PC-9 (cell line): ENCODE measurements at regions not wholly inside any gene's neighbourhood (a gene's known extent, or its start where the extent isn't known, plus 50 kb on each side); places are given as distances from the start of the nearest gene placed in this dataset.

Experiments
- BruUV-seq: library from RNA; stranded (reverse); fragments of 400-500 nt; replicated peaks from 2 replicates; lab custom pipeline; 2021; lab: Mats Ljungman, UMichigan
- CTCF ChIA-PET: fragments of 300-600 bp; sonication (Branson Sonifier 250); formaldehyde crosslinking; loops from one replicate; lab custom pipeline; 2022; ENCODE audit warnings: antibody characterized with exemption; lab: Charles Lee
- POLR2A ChIA-PET: fragments of 300-600 bp; sonication (Branson Sonifier 250); formaldehyde crosslinking; loops from one replicate; lab custom pipeline; 2022; ENCODE audit warnings: antibody characterized with exemption; ENCODE audit not compliant: unreplicated experiment; lab: Charles Lee
- DNase-seq, 2 experiments: peaks; one replicate each; pipeline versions ENCODE4 v3.0.0 to v3.0.0-alpha.2; 2015 to 2022; ENCODE audit warnings: mixed read lengths in 1 of 2
- H2AFZ ChIP-seq: fragments of 200-600 bp; sonication (generic); 2 replicates; pipeline ENCODE4 v1.8.1; 2017; ENCODE audit warnings: antibody characterized with exemption
- H3F3A ChIP-seq: fragments of 200-600 bp; sonication (generic); 2 replicates; pipeline ENCODE4 v1.8.1; 2017; ENCODE audit warnings: antibody characterized with exemption, mild to moderate bottlenecking, low read depth; ENCODE audit not compliant: insufficient read depth
- H3K27ac ChIP-seq: fragments of 200-600 bp; sonication (generic); 2 replicates; pipeline ENCODE4 v1.6.1; 2016; ENCODE audit warnings: mixed run types
- H3K27me3 ChIP-seq: fragments of 200-600 bp; sonication (generic); 2 replicates; pipeline ENCODE4 v1.6.1; 2016; ENCODE audit warnings: low read depth, mixed run types; ENCODE audit not compliant: insufficient read depth
- H3K36me3 ChIP-seq: fragments of 200-600 bp; sonication (generic); 2 replicates; pipeline ENCODE4 v1.6.1; 2016; ENCODE audit warnings: low read depth, mixed run types
- H3K4me1 ChIP-seq: fragments of 200-600 bp; sonication (generic); replicated peaks from 2 replicates; pipeline ENCODE4 v1.6.1; 2016; ENCODE audit warnings: mixed run types; ENCODE audit not compliant: insufficient read depth
- H3K4me2 ChIP-seq: fragments of 200-600 bp; sonication (generic); 2 replicates; pipeline ENCODE4 v1.6.1; 2017; ENCODE audit warnings: mixed run types
- H3K4me3 ChIP-seq: fragments of 200-600 bp; sonication (generic); 2 replicates; pipeline ENCODE4 v1.6.1; 2016; ENCODE audit warnings: mixed run types
- H3K79me2 ChIP-seq: fragments of 200-600 bp; sonication (generic); 2 replicates; pipeline ENCODE4 v1.6.1; 2017; ENCODE audit warnings: low read depth, mixed run types
- H3K9me2 ChIP-seq: fragments of 200-600 bp; sonication (generic); 2 replicates; pipeline ENCODE4 v1.8.1; 2017; ENCODE audit warnings: mild to moderate bottlenecking; ENCODE audit not compliant: insufficient read depth
- H3K9me3 ChIP-seq: fragments of 200-600 bp; sonication (generic); 2 replicates; pipeline ENCODE4 v1.8.1; 2016; ENCODE audit warnings: low read depth; ENCODE audit not compliant: insufficient read depth
- H4K20me1 ChIP-seq: fragments of 200-600 bp; sonication (generic); 2 replicates; pipeline ENCODE4 v1.8.1; 2017; ENCODE audit not compliant: insufficient read depth
- EZH2 ChIP-seq: fragments of 200-600 bp; sonication (generic); IDR thresholded peaks from 2 replicates; pipeline ENCODE4 v1.8.0; 2017; ENCODE audit warnings: antibody characterized with exemption, low read depth
- intact Hi-C: fragments of 100-400 bp; cut with micrococcal nuclease; formaldehyde crosslinking; loops from one replicate; pipeline ENCODE4 v1.10.0; 2022; ENCODE audit not compliant: unreplicated experiment
- TF ChIP-seq, protein P1 (sequence below): fragments of 200-600 bp; sonication (generic); conservative IDR thresholded peaks from 2 replicates; pipeline ENCODE4 v1.6.1; 2017; ENCODE audit warnings: mixed run types, antibody characterized with exemption, mild to moderate bottlenecking, moderate library complexity

DNA sequence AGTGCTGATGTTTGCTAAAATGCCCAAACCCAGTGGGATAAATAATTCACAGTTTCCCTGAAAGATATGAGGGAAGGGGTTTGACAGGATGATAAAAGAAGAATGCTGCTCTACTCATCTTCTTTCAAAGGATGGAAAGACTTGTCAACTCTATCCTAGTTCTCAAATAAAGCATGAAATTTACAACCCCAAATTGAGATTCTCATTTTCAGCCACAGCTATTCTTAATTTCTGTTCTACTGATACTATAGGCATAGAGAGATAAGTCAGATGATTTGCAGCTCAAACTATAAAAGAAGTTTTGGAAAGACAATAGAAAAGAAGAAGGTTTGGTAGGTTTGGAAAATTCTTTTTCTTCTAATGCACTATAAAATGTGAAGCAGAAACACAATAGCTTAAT is 542.6 kb downstream of the CSNK1G3 start:
- H3K27ac ChIP-seq: no peak overlapping the region
- no peaks in the 10 kb centered on the region for H3K9me2 ChIP-seq
- H4K20me1 ChIP-seq: no peaks in the 10 kb centered on the region
- intact Hi-C loops: no loop called here
- H3K27me3 ChIP-seq: no peaks in the 10 kb centered on the region
- H3K4me3 ChIP-seq: no peak overlapping the region
- ChIA-PET CTCF (no interaction called here), POLR2A (no interaction called here)
- BruUV-seq: no TSS peak
- H3K4me2 ChIP-seq: no peak overlapping the region
- H3K79me2 ChIP-seq: no peaks in the 10 kb centered on the region
- TF ChIP-seq EZH2: no peak
- TF ChIP-seq, protein P1, sequence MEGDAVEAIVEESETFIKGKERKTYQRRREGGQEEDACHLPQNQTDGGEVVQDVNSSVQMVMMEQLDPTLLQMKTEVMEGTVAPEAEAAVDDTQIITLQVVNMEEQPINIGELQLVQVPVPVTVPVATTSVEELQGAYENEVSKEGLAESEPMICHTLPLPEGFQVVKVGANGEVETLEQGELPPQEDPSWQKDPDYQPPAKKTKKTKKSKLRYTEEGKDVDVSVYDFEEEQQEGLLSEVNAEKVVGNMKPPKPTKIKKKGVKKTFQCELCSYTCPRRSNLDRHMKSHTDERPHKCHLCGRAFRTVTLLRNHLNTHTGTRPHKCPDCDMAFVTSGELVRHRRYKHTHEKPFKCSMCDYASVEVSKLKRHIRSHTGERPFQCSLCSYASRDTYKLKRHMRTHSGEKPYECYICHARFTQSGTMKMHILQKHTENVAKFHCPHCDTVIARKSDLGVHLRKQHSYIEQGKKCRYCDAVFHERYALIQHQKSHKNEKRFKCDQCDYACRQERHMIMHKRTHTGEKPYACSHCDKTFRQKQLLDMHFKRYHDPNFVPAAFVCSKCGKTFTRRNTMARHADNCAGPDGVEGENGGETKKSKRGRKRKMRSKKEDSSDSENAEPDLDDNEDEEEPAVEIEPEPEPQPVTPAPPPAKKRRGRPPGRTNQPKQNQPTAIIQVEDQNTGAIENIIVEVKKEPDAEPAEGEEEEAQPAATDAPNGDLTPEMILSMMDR: no peak
- H3K9me3 ChIP-seq: no peaks in the 10 kb centered on the region
- H3K4me1 ChIP-seq: peaks cover 12% of the 10 kb centered on the region
- no peak overlapping the region for H2AFZ ChIP-seq
- DNase-seq: no peak
- H3K36me3 ChIP-seq: no peaks in the 10 kb centered on the region
- no peaks in the 10 kb centered on the region for H3F3A ChIP-seq

DNA sequence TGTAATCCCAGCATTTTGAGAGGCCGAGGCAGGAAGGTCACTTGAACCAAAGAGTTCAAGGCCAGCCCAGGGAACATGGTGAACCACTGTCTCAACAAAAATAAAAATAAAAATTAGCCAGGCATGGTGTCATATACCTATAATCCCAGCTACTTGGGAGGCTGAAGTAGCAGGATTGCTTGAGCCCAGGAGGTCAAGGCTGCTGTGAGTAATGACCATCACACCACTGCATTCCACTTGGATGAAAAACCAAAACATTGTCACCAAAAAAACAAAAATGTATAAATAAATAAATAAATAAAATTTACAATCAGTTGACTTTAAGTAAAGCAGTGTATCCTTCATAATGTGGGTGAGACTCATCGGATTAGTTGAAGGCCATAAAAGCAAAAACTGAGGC is 541.4 kb downstream of the CSNK1G3 start:
- Histone ChIP-seq H3K9me2 (no peaks in the 10 kb centered on the region), H4K20me1 (no peaks in the 10 kb centered on the region), H3K4me2 (no peak overlapping the region), H2AFZ (no peak overlapping the region), H3K4me1 (peaks cover 12% of the 10 kb centered on the region), H3K79me2 (no peaks in the 10 kb centered on the region), H3K27me3 (no peaks in the 10 kb centered on the region), H3K4me3 (no peak overlapping the region), H3K36me3 (no peaks in the 10 kb centered on the region), H3K9me3 (no peaks in the 10 kb centered on the region), H3K27ac (no peak overlapping the region), H3F3A (no peaks in the 10 kb centered on the region)
- ChIA-PET POLR2A (no interaction called here), CTCF (no interaction called here)
- DNase-seq: no peak
- intact Hi-C loops: no loop called here
- TF ChIP-seq EZH2: no peak
- TF ChIP-seq, protein P1: no peak
- no TSS peak for BruUV-seq

DNA sequence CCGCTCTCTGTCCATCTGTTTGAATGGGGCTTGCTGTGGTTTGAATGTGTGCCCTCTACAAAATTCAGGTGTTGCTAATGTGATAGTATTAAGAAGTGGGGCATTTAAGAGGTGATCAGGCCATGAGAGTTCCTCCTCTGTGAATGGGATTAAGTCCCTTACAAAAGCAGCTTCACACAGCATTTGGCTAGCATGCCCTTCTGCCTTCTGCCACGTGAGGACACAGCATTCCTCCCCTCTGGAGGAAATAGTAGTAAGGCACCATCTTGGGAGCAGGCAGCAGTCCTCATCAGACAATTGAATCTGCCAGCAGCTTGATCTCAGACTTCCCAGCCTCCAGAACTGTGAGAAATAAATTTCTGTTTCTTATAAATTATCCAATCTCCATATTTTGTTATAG is 540.2 kb downstream of the CSNK1G3 start:
- Histone ChIP-seq H3K9me2 (no peaks in the 10 kb centered on the region), H3K27me3 (no peaks in the 10 kb centered on the region), H4K20me1 (no peaks in the 10 kb centered on the region), H3K79me2 (no peaks in the 10 kb centered on the region), H3F3A (no peaks in the 10 kb centered on the region), H3K4me2 (no peak overlapping the region), H3K4me1 (peaks cover 6% of the 10 kb centered on the region), H2AFZ (no peak overlapping the region), H3K9me3 (no peaks in the 10 kb centered on the region), H3K36me3 (no peaks in the 10 kb centered on the region), H3K27ac (no peak overlapping the region), H3K4me3 (no peak overlapping the region)
- no peak for TF ChIP-seq EZH2
- TF ChIP-seq, protein P1: no peak
- intact Hi-C loops: no loop called here
- ChIA-PET POLR2A (no interaction called here), CTCF (no interaction called here)
- no TSS peak for BruUV-seq
- no peak for DNase-seq
